GM12891 (cell line): ENCODE measurements at regions not wholly inside any gene's neighbourhood (a gene's known extent, or its start where the extent isn't known, plus 50 kb on each side); places are given as distances from the start of the nearest gene placed in this dataset.

Experiments used
- PAX5 ChIP-seq: IDR thresholded peaks from 2 replicates; pipeline ENCODE4 v1.6.1; 2011; ENCODE audit warnings: low read length, moderate library complexity, mild to moderate bottlenecking; ENCODE audit not compliant: insufficient read depth, severe bottlenecking
- POLR2A ChIP-seq: IDR thresholded peaks from 2 replicates; pipeline ENCODE4 v1.6.1; 2011; ENCODE audit warnings: low read depth, low read length, control low read depth
- POLR2AphosphoS5 ChIP-seq: IDR thresholded peaks from 2 replicates; pipeline ENCODE4 v1.6.1; 2011; ENCODE audit warnings: low read depth, low read length, control low read depth
- POU2F2 ChIP-seq: IDR thresholded peaks from 2 replicates; pipeline ENCODE4 v1.6.1; 2011; ENCODE audit warnings: low read depth, mild to moderate bottlenecking, control low read depth, low read length, moderate library complexity
- SPI1 ChIP-seq: IDR thresholded peaks from 2 replicates; pipeline ENCODE4 v1.6.1; 2011; ENCODE audit warnings: low read depth, low read length, control low read depth
- TAF1 ChIP-seq: IDR thresholded peaks from 2 replicates; pipeline ENCODE4 v1.6.1; 2011; ENCODE audit warnings: low read depth, low read length, control low read depth

- no peak for TF ChIP-seq TAF1
- no peak for TF ChIP-seq POLR2AphosphoS5
- TF ChIP-seq POU2F2 = no peak
- TF ChIP-seq PAX5 = no peak
- no peak for TF ChIP-seq POLR2A
- TF ChIP-seq SPI1 = no peak
These were observed 404.9 kb upstream of the FAM174A start for GRCh38 chr5:100130307-100130706.
